ENCODE measurements at regions not wholly inside any gene's neighbourhood (a gene's known extent, or its start where the extent isn't known, plus 50 kb on each side); places are given as distances from the start of the nearest gene placed in this dataset.

GRCh38 chr2:145721681-145722080, 1201.8 kb upstream of the ZEB2 start:
- TF ChIP-seq CTCF (conservative IDR thresholded peaks at IDR 0.05; ENCODE audit: low read depth in 2 of 2) (no peak), POLR2AphosphoS5 (IDR thresholded peaks at IDR 0.05; ENCODE audit: low read depth) (no peak), REST (IDR thresholded peaks at IDR 0.05; ENCODE audit: unreplicated experiment) (no peak), EZH2 (IDR thresholded peaks at IDR 0.05; ENCODE audit: low read depth, unreplicated experiment) (no peak), JUNB (IDR thresholded peaks at IDR 0.05; ENCODE audit: unreplicated experiment) (no peak), ETS1 (IDR thresholded peaks at IDR 0.05) (no peak), EZH2phosphoT487 (IDR thresholded peaks at IDR 0.05; ENCODE audit: unreplicated experiment) (no peak), ZNF331 (CRISPR knock-in tag; IDR thresholded peaks at IDR 0.05; ENCODE audit: low read depth) (no peak), CREB1 (CRISPR knock-in tag; IDR thresholded peaks at IDR 0.05; ENCODE audit: low read depth) (no peak)

Measured in GM23338 (cell line).